Neural cell (in vitro differentiated cells): ENCODE measurements at regions not wholly inside any gene's neighbourhood (a gene's known extent, or its start where the extent isn't known, plus 50 kb on each side); places are given as distances from the start of the nearest gene placed in this dataset.

ENCODE experiments used
- H2AFZ ChIP-seq: fragments of 200-600, 300-800 bp; sonication (generic), shearing (Covaris generic); 2 replicates; pipeline ENCODE4 v1.6.0; 2014; ENCODE audit warnings: low read depth, mild to moderate bottlenecking, antibody characterized with exemption, low read length, moderate library complexity
- H3F3A ChIP-seq: fragments of 200-600 bp; shearing (Covaris generic); 2 replicates; pipeline ENCODE4 v1.6.1; 2016; ENCODE audit warnings: mild to moderate bottlenecking, moderate library complexity, mixed read lengths, antibody characterized with exemption, low read length; ENCODE audit not compliant: insufficient read depth, poor library complexity, severe bottlenecking
- H3K27ac ChIP-seq: fragments of 200-600, 300-800 bp; sonication (generic), shearing (Covaris generic); 2 replicates; pipeline ENCODE4 v1.5.1; 2014; ENCODE audit warnings: mild to moderate bottlenecking, low read length, moderate library complexity
- H3K27me3 ChIP-seq: fragments of 300-800, 200-600 bp; sonication (generic), shearing (Covaris generic); 2 replicates; pipeline ENCODE4 v1.6.0; 2014; ENCODE audit warnings: mild to moderate bottlenecking, low read depth, low read length, moderate library complexity; ENCODE audit not compliant: insufficient read depth
- H3K36me3 ChIP-seq: fragments of 300-800, 200-600 bp; sonication (generic), shearing (Covaris generic); 2 replicates; pipeline ENCODE4 v1.5.1; 2014; ENCODE audit warnings: mild to moderate bottlenecking, antibody characterized with exemption, low read length, moderate library complexity; ENCODE audit not compliant: insufficient read depth
- H3K4me2 ChIP-seq: fragments of 300-800, 200-600 bp; sonication (generic), shearing (Covaris generic); 2 replicates; pipeline ENCODE4 v1.6.0; 2014; ENCODE audit warnings: mild to moderate bottlenecking, low read length
- H3K4me3 ChIP-seq: fragments of 300-800, 200-600 bp; sonication (generic), shearing (Covaris generic); 2 replicates; pipeline ENCODE4 v1.5.1; 2014; ENCODE audit warnings: mild to moderate bottlenecking, low read length, moderate library complexity
- H3K79me2 ChIP-seq: fragments of 200-600 bp; shearing (Covaris generic); replicated peaks from 2 replicates; pipeline ENCODE4 v1.6.0; 2014; ENCODE audit warnings: mild to moderate bottlenecking, low read length, moderate library complexity; ENCODE audit not compliant: insufficient read depth
- H3K9ac ChIP-seq: fragments of 300-800, 200-600 bp; sonication (generic), shearing (Covaris generic); 2 replicates; pipeline ENCODE4 v1.6.1; 2016; ENCODE audit warnings: mild to moderate bottlenecking, low read length, mixed read lengths
- H3K9me2 ChIP-seq: fragments of 200-600 bp; shearing (Covaris generic); 2 replicates; pipeline ENCODE4 v1.6.1; 2016; ENCODE audit warnings: mild to moderate bottlenecking, low read length, mixed read lengths; ENCODE audit not compliant: insufficient read depth
- H3K9me3 ChIP-seq: fragments of 200-600, 300-800 bp; sonication (generic), shearing (Covaris generic); 2 replicates; pipeline ENCODE4 v1.6.1; 2016; ENCODE audit warnings: mild to moderate bottlenecking, mixed run types, low read length, moderate library complexity, mixed read lengths
- H4K20me1 ChIP-seq: fragments of 200-600 bp; shearing (Covaris generic); 2 replicates; pipeline ENCODE4 v1.6.1; 2016; ENCODE audit warnings: mild to moderate bottlenecking, mixed run types; ENCODE audit not compliant: insufficient read depth
- EP300 ChIP-seq: fragments of 450-650 bp; conservative IDR thresholded peaks from 2 replicates; pipeline ENCODE4 v1.6.1; 2014; ENCODE audit warnings: antibody characterized with exemption, mild to moderate bottlenecking, moderate library complexity; ENCODE audit not compliant: poor library complexity, severe bottlenecking
- EZH2 ChIP-seq: fragments of 200-600, 300-800 bp; shearing (Covaris generic), sonication (generic); IDR thresholded peaks from 2 replicates; pipeline ENCODE4 v1.6.1; 2014; ENCODE audit warnings: antibody characterized with exemption, low read length, borderline replicate concordance, mild to moderate bottlenecking; ENCODE audit not compliant: insufficient read depth, poor library complexity, severe bottlenecking
- MXI1 ChIP-seq: fragments of 450-650 bp; conservative IDR thresholded peaks from 2 replicates; pipeline ENCODE4 v1.6.1; 2014; ENCODE audit warnings: antibody characterized with exemption, mild to moderate bottlenecking; ENCODE audit not compliant: poor library complexity, severe bottlenecking
- POLR2AphosphoS5 ChIP-seq: IDR thresholded peaks from 2 replicates; pipeline ENCODE4 v1.6.1; 2012
- RAD21 ChIP-seq: fragments of 450-650 bp; conservative IDR thresholded peaks from 2 replicates; pipeline ENCODE4 v1.6.1; 2014; ENCODE audit warnings: antibody characterized with exemption, mild to moderate bottlenecking, moderate library complexity
- SMC3 ChIP-seq: fragments of 450-650 bp; conservative IDR thresholded peaks from 2 replicates; pipeline ENCODE4 v1.6.1; 2014; ENCODE audit warnings: antibody characterized with exemption, mild to moderate bottlenecking, moderate library complexity; ENCODE audit not compliant: poor library complexity
- TAF1 ChIP-seq: IDR thresholded peaks from 2 replicates; pipeline ENCODE4 v1.6.1; 2012; ENCODE audit warnings: low read depth
- TF ChIP-seq, protein P1 (sequence below): fragments of 450-650 bp; IDR thresholded peaks from 2 replicates; pipeline ENCODE4 v1.5.1; 2014; ENCODE audit warnings: antibody characterized with exemption, mild to moderate bottlenecking, moderate library complexity; ENCODE audit not compliant: poor library complexity, severe bottlenecking
- TF ChIP-seq, protein P2 (sequence below): IDR thresholded peaks from 2 replicates; pipeline ENCODE4 v1.6.1; 2012; ENCODE audit warnings: borderline replicate concordance

DNA sequence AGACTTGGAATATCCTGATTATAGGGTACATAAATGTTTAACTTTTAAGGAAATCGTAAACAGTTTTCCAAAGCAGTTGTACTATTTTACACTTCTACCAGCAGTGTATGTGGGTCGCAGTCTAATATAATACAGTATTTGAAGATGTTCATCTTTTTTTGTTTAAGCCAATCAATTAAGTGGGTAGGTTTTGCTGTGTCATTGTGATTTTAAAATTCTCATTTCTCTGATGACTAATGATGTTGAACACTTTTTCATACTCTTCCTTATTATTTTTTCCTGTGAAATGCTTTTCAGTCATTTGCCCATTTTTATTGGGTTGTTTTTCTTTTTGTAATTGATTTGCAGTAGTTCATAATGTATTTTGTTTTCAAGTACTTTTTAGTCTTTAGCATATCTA is 2689.7 kb downstream of the PCDH9 start:
- no peaks in the 10 kb centered on the region for H3K9me3 ChIP-seq
- H4K20me1 ChIP-seq, result no peaks in the 10 kb centered on the region

DNA sequence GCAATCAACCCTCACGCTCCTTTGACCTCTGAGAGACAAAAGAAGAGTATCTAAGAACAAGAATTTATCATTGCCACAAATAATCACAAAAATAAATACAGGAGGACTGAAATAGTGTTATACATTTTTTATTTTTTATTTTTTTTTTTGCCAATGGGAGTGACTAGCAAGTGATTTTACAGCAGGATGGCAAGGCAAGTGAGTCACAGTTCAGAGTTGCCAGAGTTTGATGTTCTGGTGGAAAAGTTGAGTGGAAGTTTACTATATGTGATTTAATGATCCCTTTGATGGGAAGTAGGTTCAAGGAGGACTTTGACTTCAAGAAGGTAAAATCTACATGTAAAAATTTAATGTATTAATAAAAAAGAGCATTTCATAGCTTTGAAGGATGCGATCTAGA is 2691.4 kb downstream of the PCDH9 start:
- H3F3A ChIP-seq, result no peaks in the 10 kb centered on the region
- no peak overlapping the region for H2AFZ ChIP-seq
- H3K9me3 ChIP-seq, result no peaks in the 10 kb centered on the region
- no peak for TF ChIP-seq EZH2
- no peak for TF ChIP-seq EP300
- TF ChIP-seq SMC3, result no peak
- no peak for TF ChIP-seq POLR2AphosphoS5
- TF ChIP-seq MXI1, result no peak
- TF ChIP-seq, protein P1, sequence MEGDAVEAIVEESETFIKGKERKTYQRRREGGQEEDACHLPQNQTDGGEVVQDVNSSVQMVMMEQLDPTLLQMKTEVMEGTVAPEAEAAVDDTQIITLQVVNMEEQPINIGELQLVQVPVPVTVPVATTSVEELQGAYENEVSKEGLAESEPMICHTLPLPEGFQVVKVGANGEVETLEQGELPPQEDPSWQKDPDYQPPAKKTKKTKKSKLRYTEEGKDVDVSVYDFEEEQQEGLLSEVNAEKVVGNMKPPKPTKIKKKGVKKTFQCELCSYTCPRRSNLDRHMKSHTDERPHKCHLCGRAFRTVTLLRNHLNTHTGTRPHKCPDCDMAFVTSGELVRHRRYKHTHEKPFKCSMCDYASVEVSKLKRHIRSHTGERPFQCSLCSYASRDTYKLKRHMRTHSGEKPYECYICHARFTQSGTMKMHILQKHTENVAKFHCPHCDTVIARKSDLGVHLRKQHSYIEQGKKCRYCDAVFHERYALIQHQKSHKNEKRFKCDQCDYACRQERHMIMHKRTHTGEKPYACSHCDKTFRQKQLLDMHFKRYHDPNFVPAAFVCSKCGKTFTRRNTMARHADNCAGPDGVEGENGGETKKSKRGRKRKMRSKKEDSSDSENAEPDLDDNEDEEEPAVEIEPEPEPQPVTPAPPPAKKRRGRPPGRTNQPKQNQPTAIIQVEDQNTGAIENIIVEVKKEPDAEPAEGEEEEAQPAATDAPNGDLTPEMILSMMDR, result no peak
- TF ChIP-seq, protein P2, sequence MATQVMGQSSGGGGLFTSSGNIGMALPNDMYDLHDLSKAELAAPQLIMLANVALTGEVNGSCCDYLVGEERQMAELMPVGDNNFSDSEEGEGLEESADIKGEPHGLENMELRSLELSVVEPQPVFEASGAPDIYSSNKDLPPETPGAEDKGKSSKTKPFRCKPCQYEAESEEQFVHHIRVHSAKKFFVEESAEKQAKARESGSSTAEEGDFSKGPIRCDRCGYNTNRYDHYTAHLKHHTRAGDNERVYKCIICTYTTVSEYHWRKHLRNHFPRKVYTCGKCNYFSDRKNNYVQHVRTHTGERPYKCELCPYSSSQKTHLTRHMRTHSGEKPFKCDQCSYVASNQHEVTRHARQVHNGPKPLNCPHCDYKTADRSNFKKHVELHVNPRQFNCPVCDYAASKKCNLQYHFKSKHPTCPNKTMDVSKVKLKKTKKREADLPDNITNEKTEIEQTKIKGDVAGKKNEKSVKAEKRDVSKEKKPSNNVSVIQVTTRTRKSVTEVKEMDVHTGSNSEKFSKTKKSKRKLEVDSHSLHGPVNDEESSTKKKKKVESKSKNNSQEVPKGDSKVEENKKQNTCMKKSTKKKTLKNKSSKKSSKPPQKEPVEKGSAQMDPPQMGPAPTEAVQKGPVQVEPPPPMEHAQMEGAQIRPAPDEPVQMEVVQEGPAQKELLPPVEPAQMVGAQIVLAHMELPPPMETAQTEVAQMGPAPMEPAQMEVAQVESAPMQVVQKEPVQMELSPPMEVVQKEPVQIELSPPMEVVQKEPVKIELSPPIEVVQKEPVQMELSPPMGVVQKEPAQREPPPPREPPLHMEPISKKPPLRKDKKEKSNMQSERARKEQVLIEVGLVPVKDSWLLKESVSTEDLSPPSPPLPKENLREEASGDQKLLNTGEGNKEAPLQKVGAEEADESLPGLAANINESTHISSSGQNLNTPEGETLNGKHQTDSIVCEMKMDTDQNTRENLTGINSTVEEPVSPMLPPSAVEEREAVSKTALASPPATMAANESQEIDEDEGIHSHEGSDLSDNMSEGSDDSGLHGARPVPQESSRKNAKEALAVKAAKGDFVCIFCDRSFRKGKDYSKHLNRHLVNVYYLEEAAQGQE, result no peak
- no peak for TF ChIP-seq RAD21
- TF ChIP-seq TAF1, result no peak
- no peak overlapping the region for H3K9ac ChIP-seq
- H4K20me1 ChIP-seq, result no peaks in the 10 kb centered on the region
- no peak overlapping the region for H3K27ac ChIP-seq
- no peaks in the 10 kb centered on the region for H3K36me3 ChIP-seq
- H3K27me3 ChIP-seq, result no peaks in the 10 kb centered on the region
- no peak overlapping the region for H3K4me2 ChIP-seq
- no peak overlapping the region for H3K4me3 ChIP-seq
- H3K79me2 ChIP-seq, result no peaks in the 10 kb centered on the region
- H3K9me2 ChIP-seq, result no peaks in the 10 kb centered on the region

More for the DNA sequence above, 2689.7 kb downstream of the PCDH9 start:
- no peaks in the 10 kb centered on the region for H3K9me2 ChIP-seq
- H3F3A ChIP-seq, result no peaks in the 10 kb centered on the region
- no peaks in the 10 kb centered on the region for H3K79me2 ChIP-seq
- H3K27me3 ChIP-seq, result no peaks in the 10 kb centered on the region
- no peaks in the 10 kb centered on the region for H3K36me3 ChIP-seq
- H3K9ac ChIP-seq, result no peak overlapping the region
- no peak for TF ChIP-seq MXI1
- TF ChIP-seq TAF1, result no peak
- no peak for TF ChIP-seq SMC3
- TF ChIP-seq, protein P1, result no peak
- TF ChIP-seq, protein P2, result no peak
- TF ChIP-seq EP300, result no peak
- no peak for TF ChIP-seq RAD21
- no peak for TF ChIP-seq EZH2
- TF ChIP-seq POLR2AphosphoS5, result no peak
- H3K4me2 ChIP-seq, result no peak overlapping the region
- no peak overlapping the region for H3K27ac ChIP-seq
- H3K4me3 ChIP-seq, result no peak overlapping the region
- H2AFZ ChIP-seq, result no peak overlapping the region
